Aorta (tissue), 5 donors: ENCODE measurements at regions not wholly inside any gene's neighbourhood (a gene's known extent, or its start where the extent isn't known, plus 50 kb on each side); places are given as distances from the start of the nearest gene placed in this dataset.

Source experiments
- ATAC-seq: fragments of 200-7000 bp; cut with Tn5 transposase; one replicate; pipeline ENCODE4 v1.9.1; 2022; ENCODE audit warnings: moderate library complexity; ENCODE audit not compliant: low FRiP score
- DNase-seq, 2 donors: peaks; one replicate each; pipeline ENCODE4 v3.0.0-alpha.2; 2020
- H3K27ac ChIP-seq, 2 donors: one replicate each; pipeline ENCODE4 v1.5.1; 2013; ENCODE audit warnings: low read length in 2 of 2, mild to moderate bottlenecking in 2 of 2, moderate library complexity in 2 of 2, control low read depth in 1 of 2, inconsistent platforms in 1 of 2, low read depth in 1 of 2
- H3K27me3 ChIP-seq, 2 donors: one replicate each; pipeline ENCODE4 v1.6.1; 2013; ENCODE audit warnings: control low read depth in 1 of 2, low read length in 1 of 2, mild to moderate bottlenecking in 1 of 2, moderate library complexity in 1 of 2; ENCODE audit not compliant: insufficient read depth in 2 of 2, control insufficient read depth in 1 of 2
- H3K36me3 ChIP-seq, 2 donors: one replicate each; pipeline ENCODE4 v1.6.1; 2013; ENCODE audit warnings: control low read depth in 1 of 2, low read length in 1 of 2, mild to moderate bottlenecking in 1 of 2; ENCODE audit not compliant: insufficient read depth in 2 of 2, control insufficient read depth in 1 of 2
- H3K4me1 ChIP-seq, 2 donors: one replicate each; pipeline ENCODE4 v1.6.1; 2013; ENCODE audit warnings: low read length in 2 of 2, control low read depth in 1 of 2, mild to moderate bottlenecking in 1 of 2, moderate library complexity in 1 of 2; ENCODE audit not compliant: insufficient read depth in 2 of 2, control insufficient read depth in 1 of 2
- H3K4me3 ChIP-seq, 2 donors: one replicate each; pipeline ENCODE4 v1.5.1; 2013; ENCODE audit warnings: low read length in 2 of 2, control low read depth in 1 of 2, mild to moderate bottlenecking in 1 of 2
- H3K9me3 ChIP-seq: one replicate; pipeline ENCODE4 v1.6.1; 2013; ENCODE audit warnings: mild to moderate bottlenecking, low read length; ENCODE audit not compliant: control insufficient read depth
- WGBS, 2 donors: extraction: QIAGEN DNeasy Blood & Tissue Kit; methylation state at CpG; one replicate each; pipeline ENCODE4 v1.1.7; 2013; 5-methylcytosine and 5-hydroxymethylcytosine counted together
- intact Hi-C, 2 donors: fragments of 100-400 bp; cut with DNase I; formaldehyde crosslinking; loops; one replicate each; pipeline versions ENCODE4 v1.14.2 to v1.15.0; 2022
- donor health status: healthy with polysubstance abuse.
- donor health status: Bipolar disorder and iron deficiency.
- donor health status: DM: no; HTN: no; CAD: no.
- donor health status: DM: no; HTN: no; CAD: no.
- donor health status: DM: yes; HTN: yes; CAD: no.

- DNase-seq (no peak), ATAC-seq (no peak)
- intact Hi-C loops: no loop called here
- WGBS, 2 donors: 65 to 79% methylated on average over 3 of the region's 3 CpGs
- Histone ChIP-seq H3K9me3 (no peaks in the 10 kb centered on the region), H3K4me3 (no peak overlapping the region), H3K36me3 (no peaks in the 10 kb centered on the region), H3K27me3 (no peaks in the 10 kb centered on the region), H3K4me1 (no peaks in the 10 kb centered on the region), H3K27ac (no peak overlapping the region)
Observed at GRCh38 chr2:160736148-160737028, 242.8 kb upstream of the RBMS1 start.

- H3K36me3 ChIP-seq: no peaks in the 10 kb centered on the region
- H3K27ac ChIP-seq: no peak overlapping the region
- 66 to 71% methylated on average over 4 of the region's 4 CpGs for WGBS, 2 donors
- H3K27me3 ChIP-seq: no peaks in the 10 kb centered on the region
- DNase-seq (no peak), ATAC-seq (no peak)
- H3K4me3 ChIP-seq: no peak overlapping the region
- H3K9me3 ChIP-seq: no peaks in the 10 kb centered on the region
- no peaks in the 10 kb centered on the region for H3K4me1 ChIP-seq
- intact Hi-C loops: no loop called here
Observed at GRCh38 chr2:160737247-160737646, 243.6 kb upstream of the RBMS1 start.

- Histone ChIP-seq H3K36me3 (no peaks in the 10 kb centered on the region), H3K4me1 (no peaks in the 10 kb centered on the region), H3K27me3 (no peaks in the 10 kb centered on the region), H3K4me3 (no peak overlapping the region), H3K27ac (no peak overlapping the region), H3K9me3 (no peaks in the 10 kb centered on the region)
- intact Hi-C loops: no loop called here
- ATAC-seq (no peak), DNase-seq (no peak)
Observed at GRCh38 chr2:160741271-160741670, 247.7 kb upstream of the RBMS1 start.

- H3K4me1 ChIP-seq: no peaks in the 10 kb centered on the region
- no peak overlapping the region for H3K27ac ChIP-seq
- intact Hi-C loops: no loop called here
- H3K9me3 ChIP-seq: no peaks in the 10 kb centered on the region
- DNase-seq: no peak
- WGBS, 2 donors: 95 to 97% methylated on average over 2 of the region's 2 CpGs
- H3K27me3 ChIP-seq: no peaks in the 10 kb centered on the region
- H3K36me3 ChIP-seq: no peaks in the 10 kb centered on the region
- no peak overlapping the region for H3K4me3 ChIP-seq
- ATAC-seq: no peak
Observed at GRCh38 chr2:160741815-160742214, 248.2 kb upstream of the RBMS1 start.

GRCh38 chr2:160742667-160743066 is 249.1 kb upstream of the RBMS1 start:
- DNase-seq (no peak), ATAC-seq (no peak)
- no peaks in the 10 kb centered on the region for H3K36me3 ChIP-seq
- no peak overlapping the region for H3K27ac ChIP-seq
- H3K27me3 ChIP-seq: no peaks in the 10 kb centered on the region
- no peak overlapping the region for H3K4me3 ChIP-seq
- 97 to 98% methylated on average over 2 of the region's 2 CpGs for WGBS, 2 donors
- intact Hi-C loops: no loop called here
- H3K4me1 ChIP-seq: no peaks in the 10 kb centered on the region
- H3K9me3 ChIP-seq: no peaks in the 10 kb centered on the region

GRCh38 chr2:160747501-160748170 is 254.0 kb upstream of the RBMS1 start:
- WGBS, 2 donors: 39 to 44% methylated on average over 4 of the region's 4 CpGs
- Histone ChIP-seq H3K4me1 (peaks cover 0 to 2% of the 10 kb centered on the region in 2 donors), H3K27ac (no peak overlapping the region), H3K36me3 (no peaks in the 10 kb centered on the region), H3K4me3 (no peak overlapping the region), H3K9me3 (no peaks in the 10 kb centered on the region), H3K27me3 (no peaks in the 10 kb centered on the region)
- ATAC-seq (no peak), DNase-seq (no peak)
- intact Hi-C loops: no loop called here

GRCh38 chr2:160751021-160751420 is 257.4 kb upstream of the RBMS1 start:
- intact Hi-C loops: no loop called here
- ATAC-seq (no peak), DNase-seq (no peak)
- H3K36me3 ChIP-seq: no peaks in the 10 kb centered on the region
- peaks cover 0 to 2% of the 10 kb centered on the region in 2 donors for H3K4me1 ChIP-seq
- H3K4me3 ChIP-seq: no peak overlapping the region
- no peaks in the 10 kb centered on the region for H3K27me3 ChIP-seq
- H3K27ac ChIP-seq: no peak overlapping the region
- H3K9me3 ChIP-seq: peaks cover 1% of the 10 kb centered on the region
- 44 to 53% methylated on average over 2 of the region's 2 CpGs for WGBS, 2 donors

GRCh38 chr2:160752475-160753330 is 259.1 kb upstream of the RBMS1 start:
- ATAC-seq (no peak), DNase-seq (no peak)
- no peak overlapping the region for H3K4me3 ChIP-seq
- H3K27ac ChIP-seq: no peak overlapping the region
- peaks cover 1% of the 10 kb centered on the region for H3K9me3 ChIP-seq
- no peaks in the 10 kb centered on the region for H3K36me3 ChIP-seq
- 75 to 78% methylated on average over 3 of the region's 3 CpGs for WGBS, 2 donors
- no peaks in the 10 kb centered on the region for H3K27me3 ChIP-seq
- H3K4me1 ChIP-seq: peaks cover 0 to 2% of the 10 kb centered on the region in 2 donors
- intact Hi-C loops: no loop called here
